Upper lobe of left lung (tissue), 4 donors: ENCODE measurements at regions not wholly inside any gene's neighbourhood (a gene's known extent, or its start where the extent isn't known, plus 50 kb on each side); places are given as distances from the start of the nearest gene placed in this dataset.

ENCODE experiments used
- EP300 ChIP-seq, 4 donors: sonication (generic); formaldehyde crosslinking; IDR thresholded peaks; one replicate each; pipeline ENCODE4 v1.5.1; 2017; ENCODE audit warnings: antibody characterized with exemption in 4 of 4, control low read depth in 2 of 4
- POLR2A ChIP-seq, 4 donors: fragments of 450-650 bp; IDR thresholded peaks; one replicate each; pipeline ENCODE4 v1.5.1; 2016 to 2017; ENCODE audit warnings: antibody characterized with exemption in 4 of 4, mild to moderate bottlenecking in 2 of 4
- POLR2AphosphoS5 ChIP-seq, 2 donors: sonication (generic); formaldehyde crosslinking; IDR thresholded peaks; one replicate each; pipeline ENCODE4 v1.5.1; 2017; ENCODE audit warnings: antibody characterized with exemption in 2 of 2
- TF ChIP-seq, protein P1 (sequence below), 6 experiments: fragments of 450-650 bp in 4 of 6; fragments of 200-600 bp in 2 of 6; sonication (generic) in 2 of 6; IDR thresholded peaks; one replicate each; pipeline ENCODE4 v1.5.1; 2016 to 2019; ENCODE audit warnings: antibody characterized with exemption in 6 of 6

DNA sequence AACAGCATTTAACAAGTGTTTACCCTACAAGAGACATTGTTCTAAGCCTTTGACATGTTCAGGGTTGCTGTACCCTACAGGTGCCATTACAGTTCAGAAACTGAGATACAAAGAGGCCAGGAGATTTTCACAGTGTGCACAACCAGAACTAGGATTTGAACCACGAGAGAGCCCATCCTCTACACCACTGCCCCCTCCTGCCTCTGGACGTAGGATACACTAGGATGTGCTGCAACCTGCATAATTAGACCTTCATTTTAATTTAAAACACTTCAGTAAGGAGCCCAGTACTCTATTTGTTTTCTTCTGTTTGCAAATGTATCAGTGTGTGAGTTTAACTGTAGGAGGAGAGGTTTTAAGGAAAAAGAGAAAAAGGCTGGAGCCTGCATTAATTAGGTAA is 123.1 kb upstream of the RARB start:
- TF ChIP-seq, protein P1, sequence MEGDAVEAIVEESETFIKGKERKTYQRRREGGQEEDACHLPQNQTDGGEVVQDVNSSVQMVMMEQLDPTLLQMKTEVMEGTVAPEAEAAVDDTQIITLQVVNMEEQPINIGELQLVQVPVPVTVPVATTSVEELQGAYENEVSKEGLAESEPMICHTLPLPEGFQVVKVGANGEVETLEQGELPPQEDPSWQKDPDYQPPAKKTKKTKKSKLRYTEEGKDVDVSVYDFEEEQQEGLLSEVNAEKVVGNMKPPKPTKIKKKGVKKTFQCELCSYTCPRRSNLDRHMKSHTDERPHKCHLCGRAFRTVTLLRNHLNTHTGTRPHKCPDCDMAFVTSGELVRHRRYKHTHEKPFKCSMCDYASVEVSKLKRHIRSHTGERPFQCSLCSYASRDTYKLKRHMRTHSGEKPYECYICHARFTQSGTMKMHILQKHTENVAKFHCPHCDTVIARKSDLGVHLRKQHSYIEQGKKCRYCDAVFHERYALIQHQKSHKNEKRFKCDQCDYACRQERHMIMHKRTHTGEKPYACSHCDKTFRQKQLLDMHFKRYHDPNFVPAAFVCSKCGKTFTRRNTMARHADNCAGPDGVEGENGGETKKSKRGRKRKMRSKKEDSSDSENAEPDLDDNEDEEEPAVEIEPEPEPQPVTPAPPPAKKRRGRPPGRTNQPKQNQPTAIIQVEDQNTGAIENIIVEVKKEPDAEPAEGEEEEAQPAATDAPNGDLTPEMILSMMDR (IDR thresholded peaks at IDR 0.05), result no peak
- TF ChIP-seq POLR2A (IDR thresholded peaks at IDR 0.05) (no peak), POLR2AphosphoS5 (IDR thresholded peaks at IDR 0.05) (no peak), EP300 (IDR thresholded peaks at IDR 0.05) (no peak)
